ENCODE measurements at regions not wholly inside any gene's neighbourhood (a gene's known extent, or its start where the extent isn't known, plus 50 kb on each side); places are given as distances from the start of the nearest gene placed in this dataset.
A peak's percentile ranks its signal among the peaks of the same experiment; 100 is the strongest.
"Not testable (repeated sequence)": the region's sequence is repeated elsewhere in the genome, so short reads cannot be mapped to it uniquely, and the experiment has no call there.

DNA sequence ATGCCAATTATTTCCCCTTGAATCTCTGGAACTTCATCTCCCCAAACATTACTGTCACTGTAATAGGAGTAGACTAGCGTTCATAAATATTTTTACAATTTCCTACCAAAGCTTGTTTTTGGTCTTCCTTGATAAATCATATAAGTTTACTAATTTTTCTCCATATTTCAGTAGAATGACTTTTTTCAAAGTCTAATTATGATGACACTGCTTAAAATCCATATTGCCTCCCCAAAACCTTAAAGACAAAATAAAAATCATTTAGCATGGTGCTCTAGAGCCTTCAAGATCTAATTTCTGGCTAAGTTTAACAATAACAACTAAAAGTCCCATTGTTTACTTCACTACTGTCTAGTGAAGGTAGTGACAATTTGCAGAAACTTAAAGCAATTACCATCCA, 474.2 kb upstream of the CHRM3 start:
- no peak for DNase-seq (ENCODE audit: low read depth in 2 of 2)
- TF ChIP-seq, protein P1, sequence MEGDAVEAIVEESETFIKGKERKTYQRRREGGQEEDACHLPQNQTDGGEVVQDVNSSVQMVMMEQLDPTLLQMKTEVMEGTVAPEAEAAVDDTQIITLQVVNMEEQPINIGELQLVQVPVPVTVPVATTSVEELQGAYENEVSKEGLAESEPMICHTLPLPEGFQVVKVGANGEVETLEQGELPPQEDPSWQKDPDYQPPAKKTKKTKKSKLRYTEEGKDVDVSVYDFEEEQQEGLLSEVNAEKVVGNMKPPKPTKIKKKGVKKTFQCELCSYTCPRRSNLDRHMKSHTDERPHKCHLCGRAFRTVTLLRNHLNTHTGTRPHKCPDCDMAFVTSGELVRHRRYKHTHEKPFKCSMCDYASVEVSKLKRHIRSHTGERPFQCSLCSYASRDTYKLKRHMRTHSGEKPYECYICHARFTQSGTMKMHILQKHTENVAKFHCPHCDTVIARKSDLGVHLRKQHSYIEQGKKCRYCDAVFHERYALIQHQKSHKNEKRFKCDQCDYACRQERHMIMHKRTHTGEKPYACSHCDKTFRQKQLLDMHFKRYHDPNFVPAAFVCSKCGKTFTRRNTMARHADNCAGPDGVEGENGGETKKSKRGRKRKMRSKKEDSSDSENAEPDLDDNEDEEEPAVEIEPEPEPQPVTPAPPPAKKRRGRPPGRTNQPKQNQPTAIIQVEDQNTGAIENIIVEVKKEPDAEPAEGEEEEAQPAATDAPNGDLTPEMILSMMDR (IDR thresholded peaks at IDR 0.05; ENCODE audit: low read depth, low read length) = no peak
- H3K4me3 ChIP-seq (replicated peaks in 1 of 2; ENCODE audit: low read depth in 2 of 2, low read length in 2 of 2) = no peak overlapping the region

DNA sequence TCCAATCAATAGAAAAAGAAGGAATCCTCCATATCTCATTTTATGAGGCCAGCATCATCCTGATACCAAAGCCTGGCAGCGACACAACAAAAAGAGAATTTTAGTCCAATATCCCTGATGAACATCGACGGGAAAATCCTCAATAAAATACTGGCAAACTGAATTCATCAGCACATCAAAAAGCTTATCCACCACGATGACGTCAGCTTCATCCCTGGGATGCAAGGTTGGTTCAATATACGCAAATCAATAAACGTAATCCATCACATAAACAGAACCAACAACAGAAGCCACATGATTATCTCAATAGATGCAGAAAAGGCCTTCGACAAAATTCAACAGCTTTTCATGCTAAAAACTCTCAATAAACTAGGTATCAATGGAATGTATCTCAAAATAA, 483.6 kb upstream of the CHRM3 start:
- DNase-seq (ENCODE audit: low read depth in 2 of 2); H3K4me3 ChIP-seq (replicated peaks in 1 of 2; ENCODE audit: low read depth in 2 of 2, low read length in 2 of 2): not testable (repeated sequence)

DNA sequence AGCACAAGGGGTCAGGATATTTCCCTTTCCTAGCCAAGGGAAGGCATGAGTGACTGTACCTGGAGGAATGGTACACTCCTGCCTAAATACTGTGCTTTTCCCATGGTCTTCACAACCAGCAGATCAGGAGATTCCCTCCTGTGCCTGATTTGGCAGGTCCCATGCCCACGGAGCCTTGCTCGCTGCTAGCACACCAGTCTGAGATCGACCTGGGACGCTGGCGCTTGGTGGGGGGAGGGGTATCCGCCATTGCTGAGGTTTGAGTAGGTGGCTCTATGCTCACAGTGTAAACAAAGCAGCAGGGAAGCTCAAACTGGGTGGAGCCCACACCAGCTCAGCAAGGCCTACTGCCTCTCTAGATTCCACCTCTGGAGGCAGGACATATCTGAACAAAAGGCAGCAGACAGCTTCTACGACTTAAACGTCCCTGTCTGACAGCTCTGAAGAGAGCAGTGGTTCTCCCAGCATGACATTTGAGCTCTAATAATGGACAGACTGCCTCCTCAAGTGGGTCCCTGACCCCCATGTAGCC, 486.0 kb upstream of the CHRM3 start:
- TF ChIP-seq, protein P1 (IDR thresholded peaks at IDR 0.05; ENCODE audit: low read depth, low read length) = no peak
- no peak overlapping the region for H3K4me3 ChIP-seq (replicated peaks in 1 of 2; ENCODE audit: low read depth in 2 of 2, low read length in 2 of 2)
- no peak for DNase-seq (ENCODE audit: low read depth in 2 of 2)

DNA sequence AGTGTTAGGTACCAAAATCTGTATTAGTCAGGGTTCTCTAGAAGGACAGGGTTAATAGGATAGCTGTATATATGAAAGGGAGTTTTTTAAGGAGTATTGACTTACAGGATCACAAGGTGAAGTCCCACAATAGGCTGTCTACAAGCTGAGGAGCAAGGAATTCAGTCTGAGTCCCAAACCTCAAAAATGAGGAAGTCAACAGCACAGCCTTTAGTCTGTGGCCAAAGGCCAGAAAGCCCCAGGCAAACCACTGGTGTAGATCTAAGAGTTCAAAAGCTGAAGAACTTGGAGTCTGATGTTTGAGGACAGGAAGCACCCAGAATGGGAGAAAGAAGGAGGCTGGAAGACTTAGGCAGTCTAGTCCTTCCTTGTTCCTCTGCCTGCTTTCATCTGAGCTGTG, 487.5 kb upstream of the CHRM3 start:
- TF ChIP-seq, protein P1 (IDR thresholded peaks at IDR 0.05; ENCODE audit: low read depth, low read length) = no peak
- no peak overlapping the region for H3K4me3 ChIP-seq (replicated peaks in 1 of 2; ENCODE audit: low read depth in 2 of 2, low read length in 2 of 2)
- no peak for DNase-seq (ENCODE audit: low read depth in 2 of 2)

DNA sequence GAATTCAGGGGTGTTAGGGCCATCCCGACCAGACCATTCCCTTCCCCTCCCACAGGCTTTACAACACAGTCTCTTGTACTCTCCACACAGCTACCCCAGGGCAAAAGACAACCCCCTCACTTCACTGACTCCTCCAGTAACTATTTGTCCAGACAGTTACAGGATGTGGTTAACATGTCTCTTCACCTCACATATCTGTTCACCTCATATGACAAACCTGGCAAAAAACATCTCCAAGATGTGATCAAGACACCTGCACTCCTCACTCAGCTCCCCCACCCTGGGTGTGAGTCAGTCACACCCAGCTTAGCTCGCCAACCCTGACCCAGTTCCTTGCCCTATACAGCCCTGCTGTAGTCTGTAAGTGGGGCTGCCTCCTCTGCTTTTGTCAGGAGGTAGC, 490.5 kb upstream of the CHRM3 start:
- H3K4me3 ChIP-seq (replicated peaks in 1 of 2; ENCODE audit: low read depth in 2 of 2, low read length in 2 of 2) = no peak overlapping the region
- TF ChIP-seq, protein P1 (IDR thresholded peaks at IDR 0.05; ENCODE audit: low read depth, low read length) = no peak
- DNase-seq (ENCODE audit: low read depth in 2 of 2) = no peak

DNA sequence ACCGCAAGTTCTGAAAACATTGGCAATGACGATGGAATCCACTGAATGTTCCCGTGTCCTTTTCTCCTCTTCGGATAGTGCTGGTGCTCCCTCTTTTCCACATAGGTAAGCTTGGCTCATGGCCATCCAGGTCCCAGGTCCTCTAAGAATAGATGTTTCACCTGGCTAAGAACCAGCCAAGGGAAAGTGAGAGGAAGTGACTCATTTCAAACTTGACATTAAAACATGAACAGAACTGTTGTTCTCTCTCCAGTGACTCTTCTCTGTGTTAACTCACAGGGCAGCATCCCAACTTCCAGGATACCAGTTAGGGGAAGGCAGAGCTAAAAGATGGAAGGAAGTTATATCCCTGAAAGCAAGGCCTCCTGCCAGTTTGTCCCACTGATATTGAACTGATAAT, 493.8 kb upstream of the CHRM3 start:
- TF ChIP-seq, protein P1 (IDR thresholded peaks at IDR 0.05; ENCODE audit: low read depth, low read length) = no peak
- no peak overlapping the region for H3K4me3 ChIP-seq (replicated peaks in 1 of 2; ENCODE audit: low read depth in 2 of 2, low read length in 2 of 2)
- DNase-seq (ENCODE audit: low read depth in 2 of 2) = peak in 1 of 2 donors; percentile 3

DNA sequence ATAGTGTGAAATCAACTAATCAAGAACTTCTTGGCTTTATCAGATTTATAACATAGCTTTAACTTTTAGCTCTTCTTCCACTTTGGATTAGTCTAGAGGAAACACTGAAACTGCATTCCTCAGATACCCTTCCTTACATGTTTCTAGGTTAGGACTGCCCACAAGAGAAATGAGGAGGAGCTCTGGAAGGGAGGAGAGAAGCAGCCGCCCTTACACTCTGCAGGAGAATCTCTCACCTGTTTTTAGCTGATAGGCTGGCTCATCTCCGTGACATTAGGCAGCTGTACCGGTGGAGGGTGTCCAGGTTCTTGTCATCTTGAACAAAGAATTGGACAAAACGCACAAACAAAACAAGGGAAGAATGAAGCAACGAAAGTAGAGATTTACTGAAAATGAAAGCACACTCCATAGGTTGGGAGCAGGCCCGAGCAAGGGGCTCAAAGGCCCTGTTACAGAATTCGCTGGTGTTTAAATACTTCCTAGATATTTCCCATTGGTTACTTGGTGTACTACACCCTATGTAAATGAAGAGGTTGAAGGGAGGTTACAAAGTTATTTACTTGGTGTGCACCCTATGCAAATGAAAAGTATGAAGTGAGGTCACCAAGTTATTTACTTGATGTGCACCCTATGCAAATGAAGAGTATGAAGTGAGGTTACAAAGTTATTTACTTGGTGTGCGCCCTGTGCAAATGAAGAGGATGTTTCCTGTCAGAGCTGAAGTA, 524.9 kb upstream of the CHRM3 start:
- DNase-seq (ENCODE audit: low read depth in 2 of 2) = no peak
- TF ChIP-seq, protein P1 (IDR thresholded peaks at IDR 0.05; ENCODE audit: low read depth, low read length) = no peak
- no peak overlapping the region for H3K4me3 ChIP-seq (replicated peaks in 1 of 2; ENCODE audit: low read depth in 2 of 2, low read length in 2 of 2)

Measured in cardiac fibroblast (primary cell).